GM18867 (cell line): ENCODE measurements at regions not wholly inside any gene's neighbourhood (a gene's known extent, or its start where the extent isn't known, plus 50 kb on each side); places are given as distances from the start of the nearest gene placed in this dataset.

ENCODE experiments used
- ATAC-seq: cut with Tn5 transposase; IDR thresholded peaks from one replicate; pipeline ENCODE4 v1.9.1; 2021; ENCODE audit warnings: mild to moderate bottlenecking, moderate library complexity; ENCODE audit not compliant: unreplicated experiment

- no peak for ATAC-seq
Observed at GRCh38 chrX:39381422-39381821, 580.2 kb downstream of the MID1IP1 start.

- no peak for ATAC-seq
Observed at GRCh38 chrX:39384996-39385395, 583.7 kb downstream of the MID1IP1 start.

- no peak for ATAC-seq
Observed at GRCh38 chrX:39388730-39389129, 587.5 kb downstream of the MID1IP1 start.

- no peak for ATAC-seq
Observed at GRCh38 chrX:39396358-39396995, 595.2 kb downstream of the MID1IP1 start.

GRCh38 chrX:39397561-39398199 lies 596.4 kb downstream of the MID1IP1 start:
- ATAC-seq = no peak

GRCh38 chrX:39398215-39398962 lies 597.1 kb downstream of the MID1IP1 start:
- no peak for ATAC-seq

- ATAC-seq = no peak
Observed at GRCh38 chrX:39398963-39399261, 597.7 kb downstream of the MID1IP1 start.

GRCh38 chrX:39399387-39399786 lies 598.1 kb downstream of the MID1IP1 start:
- no peak for ATAC-seq

GRCh38 chrX:39401483-39402110 lies 600.3 kb downstream of the MID1IP1 start:
- no peak for ATAC-seq

GRCh38 chrX:39402158-39402557 lies 600.9 kb downstream of the MID1IP1 start:
- ATAC-seq = no peak

- ATAC-seq = no peak
Observed at GRCh38 chrX:39406799-39407198, 605.5 kb downstream of the MID1IP1 start.

GRCh38 chrX:39409246-39409917 lies 608.1 kb downstream of the MID1IP1 start:
- ATAC-seq = no peak

- no peak for ATAC-seq
Observed at GRCh38 chrX:39414290-39414854, 613.1 kb downstream of the MID1IP1 start.

- ATAC-seq = no peak
Observed at GRCh38 chrX:39416547-39417260, 615.4 kb downstream of the MID1IP1 start.

- no peak for ATAC-seq
Observed at GRCh38 chrX:39418254-39418704, 617.0 kb downstream of the MID1IP1 start.

- no peak for ATAC-seq
Observed at GRCh38 chrX:39418731-39419638, 617.7 kb downstream of the MID1IP1 start.

- ATAC-seq = no peak
Observed at GRCh38 chrX:39421006-39421405, 619.7 kb downstream of the MID1IP1 start.

GRCh38 chrX:39425124-39425806 lies 624.0 kb downstream of the MID1IP1 start:
- ATAC-seq = no peak

GRCh38 chrX:39426101-39426500 lies 624.8 kb downstream of the MID1IP1 start:
- no peak for ATAC-seq
